Activated CD4-positive, alpha-beta T cell treated with anti-CD3 and anti-CD28 coated beads, Interleukin-10, Interleukin-2, amounts not matched to agents 100 ng/mL and 50 ng/mL, durations not matched to agents 16 hours and 8 hours (primary cell): ENCODE measurements at regions not wholly inside any gene's neighbourhood (a gene's known extent, or its start where the extent isn't known, plus 50 kb on each side); places are given as distances from the start of the nearest gene placed in this dataset.

Experiments
- DNase-seq: peaks from one replicate; pipeline ENCODE4 v3.0.0-alpha.2; 2020

- DNase-seq = no peak
Observed at GRCh38 chr9:103949096-103949495, 145.0 kb upstream of the SMC2 start.

GRCh38 chr9:103977163-103977562 is 116.9 kb upstream of the SMC2 start:
- no peak for DNase-seq

- no peak for DNase-seq
Observed at GRCh38 chr9:103978396-103978795, 115.7 kb upstream of the SMC2 start.

- no peak for DNase-seq
Observed at GRCh38 chr9:103981912-103982311, 112.2 kb upstream of the SMC2 start.

- DNase-seq = no peak
Observed at GRCh38 chr9:103985077-103985476, 109.0 kb upstream of the SMC2 start.

GRCh38 chr9:103988821-103989220 is 105.3 kb upstream of the SMC2 start:
- DNase-seq = no peak

- peak; percentile 37 for DNase-seq
Observed at GRCh38 chr9:103990311-103990710, 103.8 kb upstream of the SMC2 start.

GRCh38 chr9:103991001-103991400 is 103.1 kb upstream of the SMC2 start:
- no peak for DNase-seq

- peak; percentile 74 for DNase-seq
Observed at GRCh38 chr9:103991698-103992097, 102.4 kb upstream of the SMC2 start.

- no peak for DNase-seq
Observed at GRCh38 chr9:103992938-103993579, 101.0 kb upstream of the SMC2 start.

- no peak for DNase-seq
Observed at GRCh38 chr9:103997856-103998370, 96.2 kb upstream of the SMC2 start.

GRCh38 chr9:103999375-104000062 is 94.6 kb upstream of the SMC2 start:
- DNase-seq = no peak

- DNase-seq = no peak
Observed at GRCh38 chr9:104009826-104010225, 84.3 kb upstream of the SMC2 start.

- DNase-seq = no peak
Observed at GRCh38 chr9:104022083-104022482, 72.0 kb upstream of the SMC2 start.

GRCh38 chr9:104025104-104025503 is 69.0 kb upstream of the SMC2 start:
- DNase-seq = no peak

- DNase-seq = no peak
Observed at GRCh38 chr9:104025945-104026344, 68.2 kb upstream of the SMC2 start.

GRCh38 chr9:104027295-104027694 is 66.8 kb upstream of the SMC2 start:
- no peak for DNase-seq

- peak; percentile 42 for DNase-seq
Observed at GRCh38 chr9:104028827-104029226, 65.3 kb upstream of the SMC2 start.
